ENCODE measurements at regions not wholly inside any gene's neighbourhood (a gene's known extent, or its start where the extent isn't known, plus 50 kb on each side); places are given as distances from the start of the nearest gene placed in this dataset.

- TF ChIP-seq EZH2 (IDR thresholded peaks at IDR 0.05) = no peak
- no peak for TF ChIP-seq CTCF (IDR thresholded peaks at IDR 0.05 in 2 of 3, conservative IDR thresholded peaks at IDR 0.05 in 1 of 3; ENCODE audit: borderline replicate concordance in 1 of 3, insufficient read depth in 1 of 3, low read depth in 2 of 3, low read length in 2 of 3)
- TF ChIP-seq CEBPB (IDR thresholded peaks at IDR 0.05; ENCODE audit: low read depth) = no peak
- TF ChIP-seq ZFX (IDR thresholded peaks at IDR 0.05) = no peak
- TF ChIP-seq CBX3 (IDR thresholded peaks at IDR 0.05; ENCODE audit: low read depth) = no peak
- no peak for TF ChIP-seq ZBTB33 (IDR thresholded peaks at IDR 0.05; ENCODE audit: extremely low read depth, insufficient replicate concordance, low read length)
- TF ChIP-seq SP1 (IDR thresholded peaks at IDR 0.05; ENCODE audit: low read depth) = no peak
- TF ChIP-seq POLR2AphosphoS5 (IDR thresholded peaks at IDR 0.05; ENCODE audit: low read depth, low read length) = no peak
- TF ChIP-seq REST (IDR thresholded peaks at IDR 0.05; ENCODE audit: low read depth) = no peak
- no peak for TF ChIP-seq POLR2A (IDR thresholded peaks at IDR 0.05; ENCODE audit: borderline replicate concordance, extremely low read depth, insufficient read depth, insufficient read length)
- TF ChIP-seq YY1 (IDR thresholded peaks at IDR 0.05; ENCODE audit: extremely low read depth, insufficient replicate concordance, low read depth, low read length) = no peak
- no peak for TF ChIP-seq RAD21 (IDR thresholded peaks at IDR 0.05; ENCODE audit: low read depth)
These were observed 158.8 kb downstream of the TOMM20 start for GRCh38 chr1:234969581-234970400.
